ENCODE measurements at regions not wholly inside any gene's neighbourhood (a gene's known extent, or its start where the extent isn't known, plus 50 kb on each side); places are given as distances from the start of the nearest gene placed in this dataset.
"Not testable (repeated sequence)": the region's sequence is repeated elsewhere in the genome, so short reads cannot be mapped to it uniquely, and the experiment has no call there.

GRCh38 chr11:67871168-67871567 is 132.7 kb downstream of the UNC93B1 start:
- not testable (repeated sequence) for DNase-seq

- not testable (repeated sequence) for DNase-seq
Observed at GRCh38 chr11:67862896-67863295, 141.0 kb downstream of the UNC93B1 start.

GRCh38 chr11:67859513-67860161 is 144.3 kb downstream of the UNC93B1 start:
- peak; percentile 66 for DNase-seq

- not testable (repeated sequence) for DNase-seq
Observed at GRCh38 chr11:67850747-67851146, 153.2 kb downstream of the UNC93B1 start.

GRCh38 chr11:67849766-67850165 is 154.1 kb downstream of the UNC93B1 start:
- DNase-seq = not testable (repeated sequence)

- DNase-seq = not testable (repeated sequence)
Observed at GRCh38 chr11:67847896-67848875, 155.7 kb downstream of the UNC93B1 start.

- not testable (repeated sequence) for DNase-seq
Observed at GRCh38 chr11:67846303-67846702, 157.6 kb downstream of the UNC93B1 start.

- peak; percentile 23 for DNase-seq
Observed at GRCh38 chr11:67845296-67845695, 158.6 kb downstream of the UNC93B1 start.

- not testable (repeated sequence) for DNase-seq
Observed at GRCh38 chr11:67840599-67840998, 163.3 kb downstream of the UNC93B1 start.

- DNase-seq = not testable (repeated sequence)
Observed at GRCh38 chr11:67830152-67830551, 155.7 kb upstream of the ALDH3B2 start.

- DNase-seq = not testable (repeated sequence)
Observed at GRCh38 chr11:67826951-67827296, 152.5 kb upstream of the ALDH3B2 start.

- DNase-seq = not testable (repeated sequence)
Observed at GRCh38 chr11:67826028-67826950, 151.9 kb upstream of the ALDH3B2 start.

GRCh38 chr11:67824861-67825260 is 150.4 kb upstream of the ALDH3B2 start:
- DNase-seq = not testable (repeated sequence)

- DNase-seq = no peak
Observed at GRCh38 chr11:67820081-67820480, 145.7 kb upstream of the ALDH3B2 start.

GRCh38 chr11:67817558-67817957 is 143.1 kb upstream of the ALDH3B2 start:
- DNase-seq = not testable (repeated sequence)

GRCh38 chr11:67809301-67809700 is 134.9 kb upstream of the ALDH3B2 start:
- DNase-seq = not testable (repeated sequence)

GRCh38 chr11:67807896-67808295 is 133.5 kb upstream of the ALDH3B2 start:
- DNase-seq = not testable (repeated sequence)

GRCh38 chr11:67806728-67807235 is 132.4 kb upstream of the ALDH3B2 start:
- not testable (repeated sequence) for DNase-seq

GRCh38 chr11:67806183-67806582 is 131.8 kb upstream of the ALDH3B2 start:
- not testable (repeated sequence) for DNase-seq

- DNase-seq = peak; percentile 99
Observed at GRCh38 chr11:67805253-67806126, 131.1 kb upstream of the ALDH3B2 start.

Data from stimulated activated CD4-positive, alpha-beta T cell treated with anti-CD3 and anti-CD28 coated beads, Interleukin-15, amount 100 ng/mL, for 24 hours (primary cell).